ENCODE measurements at regions not wholly inside any gene's neighbourhood (a gene's known extent, or its start where the extent isn't known, plus 50 kb on each side); places are given as distances from the start of the nearest gene placed in this dataset.
A peak's percentile ranks its signal among the peaks of the same experiment; 100 is the strongest.
"Not testable (repeated sequence)": the region's sequence is repeated elsewhere in the genome, so short reads cannot be mapped to it uniquely, and the experiment has no call there.

GRCh38 chr5:32534041-32534440, 51.3 kb upstream of the SUB1 start:
- no peak for DNase-seq

DNA sequence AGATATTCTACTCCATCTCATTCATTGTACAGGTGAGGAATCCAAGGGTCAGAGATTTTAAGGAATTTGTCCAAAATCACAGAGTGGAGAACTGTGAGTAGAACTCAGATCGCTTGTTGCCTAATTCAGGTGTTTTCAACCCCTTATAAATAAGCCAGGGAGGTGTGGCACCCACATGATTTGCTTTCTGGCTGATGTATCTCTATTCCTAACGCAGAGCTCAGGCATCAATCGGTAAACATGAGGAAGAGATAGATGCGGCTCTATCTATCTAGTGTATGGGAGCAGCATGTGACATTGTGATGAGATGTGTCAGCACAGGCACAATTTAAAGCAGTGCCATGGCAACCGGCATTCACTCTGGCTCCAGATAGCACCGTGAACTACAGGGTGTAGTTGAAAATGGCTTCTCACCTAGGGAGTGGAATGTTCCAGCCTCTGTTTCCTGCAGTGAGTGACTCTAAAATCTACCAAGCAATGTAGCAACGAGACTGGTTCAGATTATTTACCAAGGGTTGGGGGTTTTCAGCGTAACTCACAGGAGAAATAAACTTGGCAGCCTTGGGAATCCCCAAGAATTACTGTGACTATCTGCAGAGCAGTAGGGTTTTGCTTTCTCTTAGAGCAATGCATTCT, 53.4 kb upstream of the SUB1 start:
- no peak for DNase-seq

- not testable (repeated sequence) for DNase-seq
Measured at GRCh38 chr5:32527321-32527720, 58.0 kb upstream of the SUB1 start.

DNA sequence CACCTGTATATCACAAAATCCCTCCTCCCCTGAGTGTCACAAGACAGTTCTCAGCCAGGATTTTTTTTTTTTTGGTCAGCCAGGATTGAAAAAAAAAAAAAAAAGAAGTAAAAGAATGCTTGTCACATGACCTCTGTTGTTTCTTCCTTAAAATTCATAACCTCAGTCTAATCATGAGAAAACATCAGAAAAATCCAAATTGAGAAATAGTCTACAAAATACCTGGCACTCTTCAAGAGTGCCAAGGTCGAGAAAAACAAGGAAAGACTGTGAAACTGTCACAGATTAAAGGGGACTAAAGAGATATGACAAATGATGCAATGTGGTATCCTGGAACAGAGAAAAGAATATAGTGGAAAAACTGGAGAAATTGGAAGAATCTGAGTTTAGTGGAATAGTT, 58.5 kb upstream of the SUB1 start:
- no peak for DNase-seq

- DNase-seq = no peak
Measured at GRCh38 chr5:32523625-32524024, 61.7 kb upstream of the SUB1 start.

DNA sequence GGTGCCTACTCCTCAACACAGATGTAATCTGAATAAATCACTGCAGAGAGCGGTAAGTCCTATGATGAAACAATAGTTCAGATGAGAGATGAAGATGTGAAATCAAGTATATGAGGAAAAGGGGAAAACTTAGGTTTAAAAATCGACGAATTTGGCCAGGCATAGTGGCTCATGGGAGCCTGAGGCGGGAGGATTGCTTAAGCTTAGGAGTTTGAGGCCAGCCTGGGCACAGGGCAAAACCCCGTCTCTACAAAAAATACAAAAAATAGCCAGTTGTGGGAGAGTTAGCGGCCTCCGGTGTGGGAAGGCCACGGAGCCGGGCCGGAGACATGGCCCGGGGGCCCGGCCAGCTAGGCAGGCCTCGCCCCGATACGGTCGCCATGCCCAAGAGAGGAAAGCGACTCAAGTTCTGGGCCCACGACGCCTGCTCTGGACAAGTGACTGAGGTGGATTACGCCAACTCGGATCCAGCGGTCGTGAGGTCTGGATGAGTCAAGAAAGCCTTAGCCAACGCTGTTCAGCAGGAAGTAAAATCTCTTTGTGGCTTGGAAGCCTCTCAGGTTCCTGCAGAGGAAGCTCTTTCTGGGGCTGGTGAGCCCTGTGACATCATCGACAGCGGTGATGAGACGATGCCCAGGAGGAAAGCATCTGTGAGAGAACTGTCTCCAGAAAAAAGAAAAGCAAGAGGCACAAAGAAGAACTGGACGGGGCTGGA, 62.8 kb upstream of the SUB1 start:
- DNase-seq = no peak

GRCh38 chr5:32521481-32521880, 63.9 kb upstream of the SUB1 start:
- no peak for DNase-seq

GRCh38 chr5:32520972-32521371, 64.4 kb upstream of the SUB1 start:
- DNase-seq = no peak

GRCh38 chr5:32520356-32520755, 65.0 kb upstream of the SUB1 start:
- DNase-seq = no peak

GRCh38 chr5:32519508-32519907, 65.8 kb upstream of the SUB1 start:
- no peak for DNase-seq

DNA sequence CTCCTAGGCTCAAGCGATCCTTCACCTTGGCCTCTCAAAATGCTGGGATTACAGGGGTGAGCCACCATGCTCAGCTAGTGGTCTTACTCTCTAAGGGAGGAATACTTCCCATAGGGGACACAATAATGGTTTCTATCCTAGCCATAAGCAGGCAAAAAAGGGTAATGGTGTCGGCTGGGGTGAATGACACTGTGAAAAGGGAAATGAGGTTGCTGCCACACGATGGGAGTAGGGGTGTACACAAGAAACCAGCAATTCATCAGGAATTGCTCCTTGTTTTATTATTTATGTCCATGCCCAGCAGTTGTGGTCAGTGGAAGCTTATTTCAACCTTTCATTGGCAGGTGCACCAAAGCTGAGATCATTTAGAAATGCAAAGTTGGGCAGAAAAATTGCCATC, 70.3 kb upstream of the ZFR start:
- no peak for DNase-seq

DNA sequence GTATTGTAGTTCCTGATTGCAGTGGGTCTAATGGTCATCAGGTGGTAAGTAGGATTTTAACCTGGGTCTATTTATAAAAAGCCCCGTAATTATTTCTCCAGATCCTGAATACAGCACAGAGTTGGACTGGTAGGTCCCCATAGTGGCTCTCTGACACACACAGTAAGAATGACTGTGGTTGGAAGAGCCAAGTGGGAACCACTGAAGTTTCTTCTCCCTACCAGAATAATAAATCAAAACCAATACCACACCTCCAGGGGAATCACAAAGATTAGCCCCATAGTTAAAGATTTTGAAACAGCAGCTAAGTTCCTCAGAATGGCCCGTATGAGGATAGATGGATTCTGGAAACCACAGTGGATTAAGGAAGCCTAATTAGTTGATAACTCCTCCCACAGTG, 68.4 kb upstream of the ZFR start:
- no peak for DNase-seq

- no peak for DNase-seq
Measured at GRCh38 chr5:32511776-32512374, 67.3 kb upstream of the ZFR start.

DNA sequence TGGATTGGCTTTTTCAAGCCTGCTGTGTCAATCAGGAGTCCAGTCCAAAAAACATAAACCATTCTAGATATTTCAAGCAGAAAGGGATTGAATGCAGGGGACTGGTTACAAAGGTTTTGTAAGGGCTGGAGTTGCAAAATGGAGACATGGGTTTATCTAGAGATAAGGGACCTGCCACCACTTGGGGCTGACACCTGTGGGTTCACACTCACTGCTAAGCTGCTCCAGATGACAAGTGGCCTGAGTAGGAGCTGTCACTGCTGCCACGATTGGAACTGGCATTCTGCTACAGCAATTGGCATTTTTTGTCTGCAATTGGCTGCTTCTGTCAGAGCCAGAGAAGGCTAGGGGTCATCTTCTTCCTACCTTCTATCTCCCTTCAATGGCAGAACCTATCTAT, 66.3 kb upstream of the ZFR start:
- DNase-seq = no peak

- no peak for DNase-seq
Measured at GRCh38 chr5:32508806-32509805, 64.6 kb upstream of the ZFR start.

DNA sequence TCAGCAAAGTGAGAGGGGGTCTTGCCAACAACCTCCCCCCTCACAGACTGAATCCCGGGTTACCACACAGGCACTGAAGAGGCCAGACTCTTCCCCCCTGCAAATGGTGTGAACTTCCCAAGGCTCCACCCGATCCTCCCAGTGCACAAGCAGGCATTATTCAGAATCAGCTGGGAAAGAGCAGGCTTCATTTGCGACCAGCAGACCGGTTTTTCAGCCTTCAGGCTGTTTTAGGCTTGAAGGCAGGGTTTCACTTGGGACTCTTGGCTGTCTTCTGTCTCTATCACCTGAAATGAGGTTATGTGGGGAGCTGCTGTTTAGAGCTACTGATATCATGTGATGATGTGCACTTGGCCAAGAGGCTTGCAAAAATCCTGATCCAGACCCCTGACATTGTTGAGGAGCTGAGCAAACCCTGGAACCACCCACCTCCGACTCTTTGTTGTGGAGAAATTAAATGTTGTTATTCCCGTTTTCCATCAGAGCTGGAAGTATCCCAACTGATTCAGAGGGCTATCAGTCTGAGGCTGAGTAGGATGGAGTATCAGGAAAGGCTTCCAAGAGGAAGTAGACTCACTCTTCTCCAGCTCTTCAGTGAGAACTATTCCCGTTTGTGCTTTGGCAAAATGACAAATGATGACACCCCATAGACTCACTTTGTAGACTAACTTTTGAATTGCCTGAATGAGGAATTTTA, 63.3 kb upstream of the ZFR start:
- DNase-seq = no peak

DNA sequence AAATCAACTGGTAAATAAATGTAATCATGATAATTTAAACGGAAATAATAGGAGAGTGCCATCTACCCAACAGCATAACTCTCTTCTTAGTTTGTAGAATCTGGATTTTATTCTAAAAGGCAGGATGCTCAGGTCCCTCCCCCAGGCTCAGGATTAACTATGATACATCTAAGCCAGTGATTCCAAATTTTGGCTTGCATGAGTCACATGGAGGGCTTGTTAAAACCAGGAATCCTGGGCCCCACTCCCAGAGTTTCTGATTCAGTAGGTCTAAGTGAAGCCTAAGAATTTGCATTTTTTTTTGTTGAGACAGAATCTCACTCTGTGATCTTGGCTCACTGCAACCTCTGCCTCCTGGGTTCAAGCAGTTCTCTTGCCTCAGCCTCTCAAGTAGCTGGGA, 62.3 kb upstream of the ZFR start:
- no peak for DNase-seq

- DNase-seq = peak in 1 of 2 donors; percentile 53
Measured at GRCh38 chr5:32506201-32506661, 61.7 kb upstream of the ZFR start.

DNA sequence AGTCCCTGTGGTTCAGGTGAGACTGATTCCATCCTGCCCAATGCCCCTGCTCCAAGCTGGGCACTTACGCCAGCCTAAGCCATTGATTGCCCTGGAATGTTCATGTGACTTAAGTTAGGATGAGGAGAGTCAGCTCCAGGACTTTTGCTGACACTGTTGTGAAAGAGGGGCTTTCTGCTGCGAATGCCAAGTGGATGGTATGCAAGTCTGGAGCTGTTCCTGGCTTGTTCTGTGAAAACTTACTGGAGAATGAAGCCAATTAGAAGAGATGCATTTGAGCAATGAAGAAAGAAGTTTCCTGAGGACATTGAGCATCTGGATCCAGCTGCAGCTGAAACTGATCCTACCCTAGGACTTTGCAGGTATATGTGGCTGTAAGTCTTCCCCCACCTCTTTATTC, 61.2 kb upstream of the ZFR start:
- peak; percentile 71 to 81 for DNase-seq

DNA sequence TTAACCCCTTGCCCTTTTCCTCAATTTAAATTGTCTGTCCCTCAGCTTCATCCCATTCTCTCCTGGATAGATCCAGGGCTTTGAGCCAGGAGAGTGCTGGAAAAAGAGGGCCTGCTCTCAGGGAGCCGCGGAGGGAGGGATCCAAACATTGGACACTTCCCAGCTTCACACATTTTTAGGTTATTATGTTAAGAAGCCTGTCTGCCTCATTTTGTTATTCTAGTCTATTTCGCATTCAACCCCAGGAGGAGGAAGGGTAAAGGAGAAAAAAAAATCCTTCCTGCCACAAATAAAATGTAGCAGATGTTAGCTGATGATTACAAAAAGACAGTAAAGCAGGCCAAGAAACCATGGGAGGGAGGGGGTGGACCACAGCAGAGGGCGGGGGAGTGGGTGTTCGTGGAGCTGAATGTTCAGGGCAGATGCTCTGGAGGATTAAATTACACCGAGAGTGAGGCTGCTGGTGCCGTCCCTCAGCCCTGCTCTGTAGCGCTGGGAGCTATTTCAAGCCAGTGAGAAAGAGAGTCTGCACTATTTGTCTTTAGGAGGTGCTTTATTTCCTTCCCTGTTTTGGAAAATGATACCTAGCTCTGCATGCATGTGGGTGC, 60.6 kb upstream of the ZFR start:
- peak; percentile 84 to 86 for DNase-seq
